DND-41 (cell line): ENCODE measurements at regions not wholly inside any gene's neighbourhood (a gene's known extent, or its start where the extent isn't known, plus 50 kb on each side); places are given as distances from the start of the nearest gene placed in this dataset.

Experiments
- ATAC-seq: fragments of 200-7000 bp; cut with Tn5 transposase; 3 replicates; pipeline ENCODE4 v1.9.1; 2021; ENCODE audit warnings: low read depth; ENCODE audit not compliant: insufficient read depth
- DNase-seq: peaks from one replicate; pipeline ENCODE4 v3.0.0-alpha.2; 2020
- H2AFZ ChIP-seq: 2 replicates; pipeline ENCODE4 v1.6.0; 2012; ENCODE audit warnings: low read depth, low read length
- H3K27ac ChIP-seq: 2 replicates; pipeline ENCODE4 v1.5.1; 2012; ENCODE audit warnings: low read length, inconsistent platforms
- H3K27me3 ChIP-seq: fragments of 200-600 bp; sonication (generic); 2 replicates; pipeline ENCODE4 v1.6.0; 2012; ENCODE audit warnings: low read length, mild to moderate bottlenecking, inconsistent platforms; ENCODE audit not compliant: insufficient read depth, poor library complexity
- H3K36me3 ChIP-seq: 2 replicates; pipeline ENCODE4 v1.5.1; 2012; ENCODE audit warnings: low read length, inconsistent platforms; ENCODE audit not compliant: insufficient read depth
- H3K4me1 ChIP-seq: 2 replicates; pipeline ENCODE4 v1.5.1; 2012; ENCODE audit warnings: mild to moderate bottlenecking, low read length; ENCODE audit not compliant: insufficient read depth
- H3K4me2 ChIP-seq: 2 replicates; pipeline ENCODE4 v1.6.0; 2012; ENCODE audit warnings: mild to moderate bottlenecking, moderate library complexity, low read length, inconsistent platforms; ENCODE audit not compliant: insufficient read depth
- H3K4me3 ChIP-seq, 2 experiments: fragments of 200-600 bp in 1 of 2; shearing (Covaris generic) in 1 of 2; 2 replicates each; pipeline ENCODE4 v1.5.1; 2012 to 2016; ENCODE audit warnings: inconsistent platforms in 2 of 2, low read length in 2 of 2, mild to moderate bottlenecking in 2 of 2, low read depth in 1 of 2, moderate library complexity in 1 of 2
- H3K79me2 ChIP-seq: 2 replicates; pipeline ENCODE4 v1.6.0; 2012; ENCODE audit warnings: low read length, inconsistent platforms; ENCODE audit not compliant: insufficient read depth
- H3K9ac ChIP-seq: 2 replicates; pipeline ENCODE4 v1.6.0; 2012; ENCODE audit warnings: low read depth, mild to moderate bottlenecking, inconsistent platforms, low read length, moderate library complexity
- H3K9me3 ChIP-seq: 2 replicates; pipeline ENCODE4 v1.5.1; 2012; ENCODE audit warnings: low read length, moderate library complexity, mild to moderate bottlenecking, inconsistent platforms; ENCODE audit not compliant: insufficient read depth, severe bottlenecking
- H4K20me1 ChIP-seq: 2 replicates; pipeline ENCODE4 v1.6.0; 2012; ENCODE audit warnings: low read length; ENCODE audit not compliant: insufficient read depth
- EZH2 ChIP-seq: IDR thresholded peaks from 3 replicates; pipeline ENCODE4 v1.6.1; 2012; ENCODE audit warnings: borderline replicate concordance, low read depth, mild to moderate bottlenecking, moderate library complexity, low read length, inconsistent platforms; ENCODE audit not compliant: severe bottlenecking
- TF ChIP-seq, protein P1 (sequence below): IDR thresholded peaks from 2 replicates; pipeline ENCODE4 v1.5.1; 2012; ENCODE audit warnings: borderline replicate concordance, low read length, moderate library complexity, mild to moderate bottlenecking; ENCODE audit not compliant: poor library complexity, severe bottlenecking; ENCODE audit errors: extremely low read depth

DNA sequence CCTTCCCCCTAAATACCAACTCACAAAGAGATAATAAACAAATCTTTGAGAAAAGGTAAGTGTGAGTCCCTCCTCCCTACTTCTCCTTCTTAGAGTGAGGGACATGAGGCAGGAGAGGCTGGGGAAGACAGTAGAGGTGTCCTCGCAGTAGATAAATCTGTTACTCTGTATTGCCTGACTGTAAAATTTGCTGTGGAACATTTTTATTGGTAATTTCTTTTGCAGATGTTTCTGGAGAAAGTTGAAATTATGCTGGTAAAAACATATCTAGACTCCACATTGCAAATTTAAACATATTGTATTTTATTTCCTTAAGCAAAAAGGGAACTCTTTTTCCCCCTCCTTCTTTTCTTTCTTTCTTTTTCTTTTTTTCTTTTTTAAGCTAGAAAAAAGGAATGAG is 58.5 kb downstream of the PLCE1 start:
- H3K79me2 ChIP-seq = no peaks in the 10 kb centered on the region
- H3K27me3 ChIP-seq = no peaks in the 10 kb centered on the region
- no peak overlapping the region for H3K4me2 ChIP-seq
- no peak overlapping the region for H2AFZ ChIP-seq
- no peak overlapping the region for H3K4me3 ChIP-seq
- ATAC-seq (no peak), DNase-seq (no peak)
- H4K20me1 ChIP-seq = no peaks in the 10 kb centered on the region
- TF ChIP-seq EZH2 = no peak
- TF ChIP-seq, protein P1, sequence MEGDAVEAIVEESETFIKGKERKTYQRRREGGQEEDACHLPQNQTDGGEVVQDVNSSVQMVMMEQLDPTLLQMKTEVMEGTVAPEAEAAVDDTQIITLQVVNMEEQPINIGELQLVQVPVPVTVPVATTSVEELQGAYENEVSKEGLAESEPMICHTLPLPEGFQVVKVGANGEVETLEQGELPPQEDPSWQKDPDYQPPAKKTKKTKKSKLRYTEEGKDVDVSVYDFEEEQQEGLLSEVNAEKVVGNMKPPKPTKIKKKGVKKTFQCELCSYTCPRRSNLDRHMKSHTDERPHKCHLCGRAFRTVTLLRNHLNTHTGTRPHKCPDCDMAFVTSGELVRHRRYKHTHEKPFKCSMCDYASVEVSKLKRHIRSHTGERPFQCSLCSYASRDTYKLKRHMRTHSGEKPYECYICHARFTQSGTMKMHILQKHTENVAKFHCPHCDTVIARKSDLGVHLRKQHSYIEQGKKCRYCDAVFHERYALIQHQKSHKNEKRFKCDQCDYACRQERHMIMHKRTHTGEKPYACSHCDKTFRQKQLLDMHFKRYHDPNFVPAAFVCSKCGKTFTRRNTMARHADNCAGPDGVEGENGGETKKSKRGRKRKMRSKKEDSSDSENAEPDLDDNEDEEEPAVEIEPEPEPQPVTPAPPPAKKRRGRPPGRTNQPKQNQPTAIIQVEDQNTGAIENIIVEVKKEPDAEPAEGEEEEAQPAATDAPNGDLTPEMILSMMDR = no peak
- H3K4me1 ChIP-seq = no peaks in the 10 kb centered on the region
- no peak overlapping the region for H3K9ac ChIP-seq
- H3K27ac ChIP-seq = no peak overlapping the region
- H3K9me3 ChIP-seq = no peaks in the 10 kb centered on the region
- no peaks in the 10 kb centered on the region for H3K36me3 ChIP-seq

DNA sequence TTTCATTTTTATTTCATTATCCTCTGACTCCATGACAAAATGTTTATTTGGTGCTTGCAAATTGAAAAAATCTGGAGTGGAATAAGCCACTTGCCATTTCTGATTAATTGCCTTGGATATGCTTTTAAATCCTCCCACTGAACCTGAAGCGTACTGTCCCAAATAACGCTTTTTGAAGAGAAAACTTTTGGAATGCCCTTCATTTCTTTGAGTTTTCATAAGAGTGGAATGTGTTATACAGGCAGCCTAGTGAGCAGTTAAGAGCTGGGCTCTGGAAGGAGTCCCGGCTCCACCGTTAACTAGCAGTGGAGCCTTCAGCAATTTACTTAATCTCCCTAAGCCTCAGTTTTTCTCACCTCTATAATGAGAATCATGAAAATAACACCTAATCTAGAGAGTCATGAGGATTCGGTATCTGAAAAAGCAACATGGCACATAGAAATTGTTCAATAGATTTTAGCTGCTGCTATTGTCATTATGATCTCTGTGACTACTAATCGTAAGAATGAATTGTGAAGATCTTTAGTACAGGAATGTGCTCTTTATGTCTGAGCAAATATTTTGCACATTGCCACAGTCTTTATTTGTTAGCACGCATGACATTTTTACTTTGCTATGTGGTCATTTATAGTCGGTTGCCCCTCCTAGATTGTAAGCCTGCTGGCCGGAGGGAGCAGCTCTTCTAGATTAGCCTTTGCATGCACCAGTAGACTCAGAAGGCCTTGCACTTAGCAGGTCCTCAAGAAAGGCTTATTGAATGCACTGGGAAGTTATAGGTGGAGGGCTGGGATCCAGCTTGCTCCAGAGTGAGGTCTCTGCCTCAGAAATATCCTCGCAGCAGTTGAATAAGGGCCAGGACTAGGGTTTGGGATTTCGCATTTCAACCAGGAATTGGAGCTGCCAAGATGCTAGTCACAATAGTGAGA is 59.4 kb downstream of the PLCE1 start:
- H3K27ac ChIP-seq = no peak overlapping the region
- H3K36me3 ChIP-seq = no peaks in the 10 kb centered on the region
- no peaks in the 10 kb centered on the region for H3K27me3 ChIP-seq
- H4K20me1 ChIP-seq = no peaks in the 10 kb centered on the region
- H3K4me3 ChIP-seq = no peak overlapping the region
- H3K9me3 ChIP-seq = no peaks in the 10 kb centered on the region
- ATAC-seq (no peak), DNase-seq (no peak)
- H3K9ac ChIP-seq = no peak overlapping the region
- H3K4me1 ChIP-seq = no peaks in the 10 kb centered on the region
- H2AFZ ChIP-seq = no peak overlapping the region
- TF ChIP-seq, protein P1 = no peak
- H3K79me2 ChIP-seq = no peaks in the 10 kb centered on the region
- no peak overlapping the region for H3K4me2 ChIP-seq

DNA sequence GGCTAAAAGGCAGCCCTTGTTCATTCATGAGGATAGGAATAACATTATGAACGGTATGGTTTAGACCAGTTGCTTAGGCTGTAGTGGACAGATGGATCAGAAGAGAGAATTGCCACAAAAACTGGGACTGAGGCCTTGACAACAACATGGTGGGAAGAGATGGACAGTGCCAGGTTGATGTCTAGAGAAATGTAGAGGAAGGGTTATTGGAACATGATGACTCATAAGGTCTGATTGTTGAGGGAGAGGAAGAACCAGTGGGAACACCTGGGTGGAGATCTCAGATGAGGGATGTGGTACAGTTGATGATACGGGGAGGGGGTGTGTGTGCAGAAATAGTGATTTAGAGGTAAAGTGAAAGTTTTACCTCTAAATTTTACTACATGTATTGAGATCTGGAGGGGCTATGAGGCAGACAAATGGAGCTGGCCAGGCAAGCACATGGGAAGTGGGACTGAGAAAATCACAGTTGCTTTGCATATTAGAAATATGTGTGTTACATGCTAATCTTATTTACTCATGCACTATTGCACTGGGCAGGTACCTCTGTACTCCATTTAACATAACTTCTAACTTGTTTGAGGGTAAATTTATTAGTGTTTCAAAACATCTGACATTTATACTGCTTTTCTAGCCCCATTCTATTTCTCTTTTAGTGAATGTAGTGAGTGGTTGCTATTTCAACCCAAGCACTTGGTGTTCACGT is 65.6 kb downstream of the PLCE1 start:
- no peak for ATAC-seq
- no peak overlapping the region for H3K4me3 ChIP-seq
- no peak overlapping the region for H2AFZ ChIP-seq

More for the DNA sequence above, 65.6 kb downstream of the PLCE1 start:
- no peak for DNase-seq
- no peaks in the 10 kb centered on the region for H4K20me1 ChIP-seq
- no peak overlapping the region for H3K4me2 ChIP-seq
- no peak overlapping the region for H3K9ac ChIP-seq
- H3K9me3 ChIP-seq = no peaks in the 10 kb centered on the region
- H3K27ac ChIP-seq = no peak overlapping the region
- no peaks in the 10 kb centered on the region for H3K36me3 ChIP-seq
- H3K4me1 ChIP-seq = no peaks in the 10 kb centered on the region
- H3K27me3 ChIP-seq = no peaks in the 10 kb centered on the region
- no peaks in the 10 kb centered on the region for H3K79me2 ChIP-seq
- no peak for TF ChIP-seq EZH2
- TF ChIP-seq, protein P1 = no peak
